OCI-LY1 (cell line): ENCODE measurements at regions not wholly inside any gene's neighbourhood (a gene's known extent, or its start where the extent isn't known, plus 50 kb on each side); places are given as distances from the start of the nearest gene placed in this dataset.

ENCODE experiments used
- H2AFZ ChIP-seq: fragments of 200-600 bp; sonication (generic), shearing (Covaris generic); 2 replicates; pipeline ENCODE4 v1.6.0; 2014; ENCODE audit warnings: antibody characterized with exemption, mild to moderate bottlenecking, low read length
- H3F3A ChIP-seq: fragments of 200-600 bp; sonication (generic), shearing (Covaris generic); 2 replicates; pipeline ENCODE4 v1.6.0; 2014; ENCODE audit warnings: mild to moderate bottlenecking, antibody characterized with exemption, low read length, moderate library complexity; ENCODE audit not compliant: insufficient read depth
- H3K27ac ChIP-seq: fragments of 200-600 bp; sonication (generic); 2 replicates; pipeline ENCODE4 v1.5.1; 2014; ENCODE audit warnings: low read length, mixed run types, mild to moderate bottlenecking, low read depth; ENCODE audit not compliant: poor library complexity, severe bottlenecking
- H3K27me3 ChIP-seq: fragments of 200-600 bp; sonication (generic); 2 replicates; pipeline ENCODE4 v1.6.0; 2014; ENCODE audit warnings: antibody characterized with exemption, mild to moderate bottlenecking, low read length, moderate library complexity; ENCODE audit not compliant: insufficient read depth
- H3K36me3 ChIP-seq: fragments of 200-600 bp; sonication (generic); 2 replicates; pipeline ENCODE4 v1.6.1; 2014; ENCODE audit warnings: mild to moderate bottlenecking, antibody characterized with exemption, low read length, moderate library complexity, mixed read lengths; ENCODE audit not compliant: insufficient read depth
- H3K4me1 ChIP-seq: fragments of 200-600 bp; sonication (generic); 2 replicates; pipeline ENCODE4 v1.5.1; 2014; ENCODE audit warnings: mild to moderate bottlenecking, low read length, moderate library complexity; ENCODE audit not compliant: insufficient read depth, severe bottlenecking
- H3K4me2 ChIP-seq: fragments of 200-600 bp; sonication (generic), shearing (Covaris generic); 2 replicates; pipeline ENCODE4 v1.6.1; 2014; ENCODE audit warnings: low read length
- H3K4me3 ChIP-seq: fragments of 200-600 bp; sonication (generic); 2 replicates; pipeline ENCODE4 v1.5.1; 2014; ENCODE audit warnings: low read length, low read depth, mild to moderate bottlenecking, mixed read lengths; ENCODE audit not compliant: poor library complexity, severe bottlenecking
- H3K79me2 ChIP-seq: fragments of 200-600 bp; shearing (Covaris generic); 2 replicates; pipeline ENCODE4 v1.6.1; 2016; ENCODE audit warnings: mixed run types, low read length, mixed read lengths; ENCODE audit not compliant: insufficient read depth
- H3K9ac ChIP-seq: fragments of 200-600 bp; sonication (generic), shearing (Covaris generic); 2 replicates; pipeline ENCODE4 v1.6.1; 2014; ENCODE audit warnings: mild to moderate bottlenecking, low read length, mixed read lengths
- H3K9me2 ChIP-seq: fragments of 200-600 bp; sonication (generic), shearing (Covaris generic); 2 replicates; pipeline ENCODE4 v1.6.1; 2014; ENCODE audit warnings: low read depth, mild to moderate bottlenecking, low read length, mixed read lengths
- H3K9me3 ChIP-seq: fragments of 200-600 bp; shearing (Covaris generic); 2 replicates; pipeline ENCODE4 v1.6.1; 2014; ENCODE audit warnings: low read length, mixed read lengths
- H4K20me1 ChIP-seq: fragments of 200-600 bp; sonication (generic), shearing (Covaris generic); 2 replicates; pipeline ENCODE4 v1.6.0; 2016; ENCODE audit warnings: mild to moderate bottlenecking, low read length; ENCODE audit not compliant: insufficient read depth
- CTCF ChIP-seq: fragments of 200-600 bp; sonication (generic), shearing (Covaris generic); IDR thresholded peaks from 2 replicates; pipeline ENCODE4 v1.5.1; 2017; ENCODE audit warnings: mild to moderate bottlenecking, antibody characterized with exemption, low read length, moderate library complexity, mixed read lengths
- EZH2 ChIP-seq: fragments of 200-600 bp; sonication (generic), shearing (Covaris generic); IDR thresholded peaks from 2 replicates; pipeline ENCODE4 v1.8.0; 2017; ENCODE audit warnings: borderline replicate concordance, mixed run types, mild to moderate bottlenecking, antibody characterized with exemption, low read length, moderate library complexity, mixed read lengths

GRCh38 chr14:88089445-88089844 is 84.5 kb downstream of the GPR65 start:
- H3K9me2 ChIP-seq: no peaks in the 10 kb centered on the region
- H3K9ac ChIP-seq: no peak overlapping the region
- H3K79me2 ChIP-seq: no peaks in the 10 kb centered on the region
- H3K4me3 ChIP-seq: no peak overlapping the region
- H3K27ac ChIP-seq: no peak overlapping the region
- H3K4me1 ChIP-seq: no peaks in the 10 kb centered on the region
- H2AFZ ChIP-seq: no peak overlapping the region
- no peaks in the 10 kb centered on the region for H3F3A ChIP-seq
- no peaks in the 10 kb centered on the region for H3K36me3 ChIP-seq
- H3K4me2 ChIP-seq: no peak overlapping the region
- no peaks in the 10 kb centered on the region for H3K27me3 ChIP-seq
- TF ChIP-seq CTCF (no peak), EZH2 (no peak)
- no peaks in the 10 kb centered on the region for H4K20me1 ChIP-seq
- H3K9me3 ChIP-seq: no peaks in the 10 kb centered on the region

DNA sequence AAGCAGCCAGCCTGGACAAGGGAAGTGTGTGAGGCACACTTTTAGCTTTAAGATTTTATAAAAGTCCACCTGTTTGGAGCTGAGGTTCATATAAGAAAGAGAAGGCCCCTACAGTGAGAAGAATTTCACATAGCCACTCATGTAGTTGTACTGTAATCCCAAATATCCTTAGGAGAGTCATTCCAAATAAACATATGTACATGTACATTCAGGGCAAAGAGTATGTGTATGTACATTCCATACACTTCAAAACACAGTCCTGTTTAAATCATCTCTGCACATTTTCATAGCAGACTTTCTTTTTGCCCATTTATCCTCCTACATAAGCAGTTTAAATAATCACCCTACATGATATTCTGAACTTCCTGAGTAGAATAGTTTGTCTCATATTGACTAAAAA is 87.6 kb downstream of the GPR65 start:
- no peak overlapping the region for H3K9ac ChIP-seq
- no peaks in the 10 kb centered on the region for H3K9me2 ChIP-seq
- H3K4me1 ChIP-seq: no peaks in the 10 kb centered on the region
- H3F3A ChIP-seq: no peaks in the 10 kb centered on the region
- no peaks in the 10 kb centered on the region for H3K27me3 ChIP-seq
- no peak overlapping the region for H3K4me2 ChIP-seq
- H3K4me3 ChIP-seq: no peak overlapping the region
- no peaks in the 10 kb centered on the region for H3K9me3 ChIP-seq
- no peaks in the 10 kb centered on the region for H4K20me1 ChIP-seq
- TF ChIP-seq CTCF (no peak), EZH2 (no peak)
- no peaks in the 10 kb centered on the region for H3K36me3 ChIP-seq
- H2AFZ ChIP-seq: no peak overlapping the region
- no peak overlapping the region for H3K27ac ChIP-seq
- no peaks in the 10 kb centered on the region for H3K79me2 ChIP-seq

DNA sequence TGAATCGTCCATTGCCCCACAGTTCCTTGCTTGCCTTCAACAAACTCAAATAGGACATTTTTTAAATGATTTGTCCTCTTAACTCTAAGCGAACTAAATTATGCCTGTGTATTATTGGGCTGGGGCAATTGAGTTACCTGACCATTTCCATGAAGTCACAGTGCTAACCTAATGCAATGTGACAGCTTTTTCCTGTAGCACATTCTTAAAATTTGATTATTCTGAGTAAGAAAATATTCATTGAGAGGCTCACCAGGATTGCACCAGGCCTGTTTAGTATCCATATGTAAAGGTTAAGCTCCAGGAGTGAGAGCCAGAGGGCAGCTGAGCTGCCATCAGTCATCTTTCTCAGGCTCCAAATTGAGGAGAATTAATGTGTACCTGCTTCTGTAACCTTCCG is 90.9 kb downstream of the GPR65 start:
- no peak overlapping the region for H2AFZ ChIP-seq
- H3K27ac ChIP-seq: no peak overlapping the region
- H3K4me3 ChIP-seq: no peak overlapping the region
- H3F3A ChIP-seq: no peaks in the 10 kb centered on the region
- no peaks in the 10 kb centered on the region for H3K36me3 ChIP-seq
- H3K79me2 ChIP-seq: no peaks in the 10 kb centered on the region
- no peaks in the 10 kb centered on the region for H3K9me3 ChIP-seq
- TF ChIP-seq EZH2: no peak
- TF ChIP-seq CTCF: no peak
- no peaks in the 10 kb centered on the region for H3K4me1 ChIP-seq
- H3K9ac ChIP-seq: no peak overlapping the region
- H3K27me3 ChIP-seq: no peaks in the 10 kb centered on the region
- H4K20me1 ChIP-seq: no peaks in the 10 kb centered on the region
- no peak overlapping the region for H3K4me2 ChIP-seq
- no peaks in the 10 kb centered on the region for H3K9me2 ChIP-seq
